Pancreas (tissue), 10 donors: ENCODE measurements at regions not wholly inside any gene's neighbourhood (a gene's known extent, or its start where the extent isn't known, plus 50 kb on each side); places are given as distances from the start of the nearest gene placed in this dataset.
"Not testable (repeated sequence)": the region's sequence is repeated elsewhere in the genome, so short reads cannot be mapped to it uniquely, and the experiment has no call there.

ENCODE experiments used
- ATAC-seq, 4 donors: fragments of 200-7000 bp; cut with Tn5 transposase; one replicate each; pipeline versions ENCODE4 v1.8.0 to v1.9.1; 2020; ENCODE audit warnings: mild to moderate bottlenecking in 4 of 4, moderate library complexity in 4 of 4
- DNase-seq, 6 donors: peaks; one replicate each; pipeline ENCODE4 v3.0.0-alpha.2; 2020
- FAIRE-seq: peaks from 2 replicates; lab custom pipeline; 2012; peaks lifted over from hg19 to GRCh38; lab: Jason Lieb, UNC
- H3K27ac ChIP-seq, 4 donors: fragments of 200-600 bp; sonication (generic); 1 replicate in 3 of 4; 2 replicates in 1 of 4; pipeline versions ENCODE4 v1.5.0 to v1.8.0; 2020
- H3K27me3 ChIP-seq, 4 donors: fragments of 200-600 bp; one replicate each; pipeline ENCODE4 v1.8.0; 2021
- H3K36me3 ChIP-seq, 3 donors: fragments of 200-600 bp; sonication (generic) in 1 of 3; one replicate each; pipeline versions ENCODE4 v1.5.0 to v1.8.0; 2020 to 2021
- H3K4me1 ChIP-seq, 3 donors: fragments of 200-600 bp; one replicate each; pipeline ENCODE4 v1.8.0; 2021
- H3K4me3 ChIP-seq, 4 donors: fragments of 200-600 bp; sonication (generic) in 2 of 4; one replicate each; pipeline versions ENCODE4 v1.5.0 to v1.8.0; 2020 to 2021
- H3K9me3 ChIP-seq, 4 donors: fragments of 200-600 bp; one replicate each; pipeline ENCODE4 v1.8.0; 2021
- WGBS, 2 donors: extraction: QIAGEN DNeasy Blood & Tissue Kit; methylation state at CpG; one replicate each; pipeline ENCODE4 v1.1.7; 2013; 5-methylcytosine and 5-hydroxymethylcytosine counted together
- intact Hi-C, 3 donors: fragments of 100-400 bp; cut with DNase I; formaldehyde crosslinking; loops; one replicate each; pipeline versions ENCODE4 v1.11.1 to v1.14.2; 2022
- donor health status: healthy with polysubstance abuse.
- donor health status: DM: no; HTN: no; CAD: no; lungs with moderate emphysema.
- donor health status: DM: no; HTN: no; CAD: no.
- donor health status: control.
- donor health status: control.
- donor health status: Bipolar disorder and iron deficiency.
- donor health status: DM: yes; HTN: yes; CAD: no.
- donor health status: DM: no; HTN: no; CAD: no.
- donor health status: DM: no; HTN: no; CAD: no.
- donor health status: DM: yes; HTN: yes; CAD: no.

GRCh38 chr10:47711428-47711827, 52.0 kb downstream of the SYT15B start:
- intact Hi-C loops, H3K9me3 ChIP-seq, H3K27me3 ChIP-seq, FAIRE-seq, H3K4me1 ChIP-seq, DNase-seq, H3K36me3 ChIP-seq, H3K27ac ChIP-seq, H3K4me3 ChIP-seq: not testable (repeated sequence)
- ATAC-seq = peak in 3 of 4 donors; percentile 36 to 60 (median 44)

GRCh38 chr10:47710443-47710842, 52.9 kb downstream of the SYT15B start:
- H3K4me1 ChIP-seq, H3K36me3 ChIP-seq, H3K9me3 ChIP-seq, H3K27ac ChIP-seq, ATAC-seq, DNase-seq, H3K27me3 ChIP-seq, intact Hi-C loops, H3K4me3 ChIP-seq: not testable (repeated sequence)
- no CpG with 5 or more reads among the region's 4 CpGs for WGBS, 2 donors
- FAIRE-seq = peak; percentile 5

GRCh38 chr10:47705698-47706414, 57.5 kb downstream of the SYT15B start:
- H3K9me3 ChIP-seq, H3K36me3 ChIP-seq, intact Hi-C loops, H3K27me3 ChIP-seq, H3K4me1 ChIP-seq, FAIRE-seq: not testable (repeated sequence)
- DNase-seq (peak; percentile 73 to 95 (median 82)), ATAC-seq (peak; percentile 99 to 100 (median 100))
- peak overlapping the region in 2 of 4 donors; percentile 35 to 43 for H3K4me3 ChIP-seq
- H3K27ac ChIP-seq = peak overlapping the region in 2 of 4 donors; percentile 70 to 76
- WGBS, 2 donors = 0% methylated on average over 7 to 23 of the region's 66 CpGs

GRCh38 chr10:47701285-47701684, 62.1 kb downstream of the SYT15B start:
- ATAC-seq, H3K27ac ChIP-seq, H3K9me3 ChIP-seq, H3K36me3 ChIP-seq, H3K4me3 ChIP-seq, FAIRE-seq, DNase-seq, intact Hi-C loops, H3K27me3 ChIP-seq, H3K4me1 ChIP-seq: not testable (repeated sequence)
- whole genome bisulfite sequencing, 2 donors = 43 to 50% methylated on average over 1 of the region's 1 CpG

- H3K27ac ChIP-seq, H3K4me1 ChIP-seq, H3K9me3 ChIP-seq, H3K4me3 ChIP-seq, H3K36me3 ChIP-seq, intact Hi-C loops, FAIRE-seq, ATAC-seq, DNase-seq, H3K27me3 ChIP-seq: not testable (repeated sequence)
These were observed 63.5 kb downstream of the SYT15B start for GRCh38 chr10:47699854-47700253.

- DNase-seq, H3K27ac ChIP-seq, ATAC-seq, intact Hi-C loops, H3K9me3 ChIP-seq, FAIRE-seq, H3K4me3 ChIP-seq, H3K4me1 ChIP-seq, H3K36me3 ChIP-seq, H3K27me3 ChIP-seq: not testable (repeated sequence)
- WGBS, 2 donors = 57 to 71% methylated on average over 1 of the region's 1 CpG
These were observed 67.2 kb downstream of the SYT15B start for GRCh38 chr10:47696170-47696569.

- intact Hi-C loops, H3K27ac ChIP-seq, FAIRE-seq, H3K27me3 ChIP-seq, H3K36me3 ChIP-seq, H3K9me3 ChIP-seq, ATAC-seq, H3K4me3 ChIP-seq, H3K4me1 ChIP-seq, DNase-seq: not testable (repeated sequence)
- 91 to 92% methylated on average over 3 of the region's 3 CpGs for WGBS, 2 donors
These were observed 68.2 kb downstream of the SYT15B start for GRCh38 chr10:47695149-47695548.

- WGBS, 2 donors = 17 to 24% methylated on average over 2 of the region's 6 CpGs
- H3K9me3 ChIP-seq, FAIRE-seq, H3K36me3 ChIP-seq, H3K4me3 ChIP-seq, intact Hi-C loops, H3K27ac ChIP-seq, DNase-seq, H3K4me1 ChIP-seq, H3K27me3 ChIP-seq: not testable (repeated sequence)
- peak in 3 of 4 donors; percentile 20 to 79 (median 62) for ATAC-seq
These were observed 73.1 kb downstream of the SYT15B start for GRCh38 chr10:47690304-47690703.

GRCh38 chr10:47683826-47684475, 79.4 kb downstream of the SYT15B start:
- ATAC-seq = peak; percentile 37 to 71 (median 50)
- H3K27ac ChIP-seq, DNase-seq, intact Hi-C loops, H3K36me3 ChIP-seq, H3K4me3 ChIP-seq, H3K27me3 ChIP-seq, H3K4me1 ChIP-seq, FAIRE-seq, H3K9me3 ChIP-seq: not testable (repeated sequence)
- WGBS, 2 donors = no CpG with 5 or more reads among the region's 3 CpGs

- H3K36me3 ChIP-seq, H3K27me3 ChIP-seq, H3K4me3 ChIP-seq, intact Hi-C loops, FAIRE-seq, H3K4me1 ChIP-seq, H3K27ac ChIP-seq, H3K9me3 ChIP-seq, DNase-seq: not testable (repeated sequence)
- WGBS, 2 donors = no CpG with 5 or more reads among the region's 6 CpGs
- ATAC-seq = peak in 1 of 4 donors; percentile 8
These were observed 81.8 kb downstream of the SYT15B start for GRCh38 chr10:47681638-47681990.

- H3K27ac ChIP-seq, H3K27me3 ChIP-seq, H3K9me3 ChIP-seq, DNase-seq, H3K36me3 ChIP-seq, H3K4me3 ChIP-seq, H3K4me1 ChIP-seq, intact Hi-C loops: not testable (repeated sequence)
- ATAC-seq (peak in 2 of 4 donors; percentile 42 to 51), FAIRE-seq (peak; percentile 51)
- 54 to 57% methylated on average over 2 of the region's 4 CpGs for WGBS, 2 donors
These were observed 82.3 kb downstream of the SYT15B start for GRCh38 chr10:47680848-47681637.

GRCh38 chr10:47676102-47676501, 87.3 kb downstream of the SYT15B start:
- 100% methylated on average over 1 of the region's 1 CpG; no CpG with 5 or more reads in 1 of the 2 donors for WGBS, 2 donors
- H3K27ac ChIP-seq, H3K4me3 ChIP-seq, DNase-seq, ATAC-seq, H3K27me3 ChIP-seq, H3K36me3 ChIP-seq, H3K4me1 ChIP-seq, H3K9me3 ChIP-seq, intact Hi-C loops: not testable (repeated sequence)
- peak; percentile 32 for FAIRE-seq
